GM23338 (cell line): ENCODE measurements at regions not wholly inside any gene's neighbourhood (a gene's known extent, or its start where the extent isn't known, plus 50 kb on each side); places are given as distances from the start of the nearest gene placed in this dataset.

Experiments used
- ATAC-seq: fragments of 200-7000 bp; cut with Tn5 transposase; 3 replicates; pipeline ENCODE4 v1.9.1; 2020
- DNase-seq: peaks from one replicate; pipeline ENCODE4 v3.0.0-alpha.2; 2015; ENCODE audit warnings: low spot score
- H2AFZ ChIP-seq: fragments of 200-600 bp; sonication (generic); 2 replicates; pipeline ENCODE4 v1.8.0; 2016; ENCODE audit warnings: antibody characterized with exemption, mild to moderate bottlenecking, moderate library complexity
- H3F3A ChIP-seq: fragments of 200-600 bp; sonication (generic); replicated peaks from 2 replicates; pipeline ENCODE4 v1.8.0; 2017; ENCODE audit warnings: antibody characterized with exemption, mixed run types, low read depth
- H3K27ac ChIP-seq: fragments of 200-600 bp; sonication (generic); 2 replicates; pipeline ENCODE4 v1.6.1; 2016; ENCODE audit warnings: low read depth
- H3K27me3 ChIP-seq: fragments of 200-600 bp; sonication (generic); 2 replicates; pipeline ENCODE4 v1.8.0; 2016; ENCODE audit warnings: mild to moderate bottlenecking, mixed run types, moderate library complexity; ENCODE audit not compliant: insufficient read depth
- H3K36me3 ChIP-seq: fragments of 200-600 bp; sonication (generic); 2 replicates; pipeline ENCODE4 v1.8.0; 2016; ENCODE audit warnings: mild to moderate bottlenecking; ENCODE audit not compliant: insufficient read depth
- H3K4me1 ChIP-seq: fragments of 200-600 bp; sonication (generic); 2 replicates; pipeline ENCODE4 v1.8.0; 2016; ENCODE audit warnings: mild to moderate bottlenecking, moderate library complexity; ENCODE audit not compliant: insufficient read depth
- H3K4me2 ChIP-seq: fragments of 200-600 bp; sonication (generic); 2 replicates; pipeline ENCODE4 v1.7.1; 2017; ENCODE audit warnings: mixed run types
- H3K4me3 ChIP-seq: fragments of 200-600 bp; sonication (generic); 2 replicates; pipeline ENCODE4 v1.6.1; 2016; ENCODE audit warnings: mixed run types
- H3K79me2 ChIP-seq: fragments of 200-600 bp; sonication (generic); replicated peaks from 2 replicates; pipeline ENCODE4 v1.8.0; 2017; ENCODE audit warnings: mild to moderate bottlenecking; ENCODE audit not compliant: insufficient read depth
- H3K9me2 ChIP-seq: fragments of 200-600 bp; sonication (generic); 2 replicates; pipeline ENCODE4 v1.8.0; 2017; ENCODE audit not compliant: insufficient read depth
- H4K20me1 ChIP-seq: fragments of 200-600 bp; sonication (generic); replicated peaks from 2 replicates; pipeline ENCODE4 v1.8.0; 2017; ENCODE audit warnings: mild to moderate bottlenecking; ENCODE audit not compliant: insufficient read depth
- H3K27ac Mint-ChIP-seq: 2 replicates; pipeline ENCODE4 v1.8.0; 2020; ENCODE audit warnings: inconsistent platforms, mild to moderate bottlenecking, moderate library complexity, mixed read lengths
- H3K27me3 Mint-ChIP-seq: 3 replicates; pipeline ENCODE4 v1.8.0; 2022; ENCODE audit warnings: low read depth, mild to moderate bottlenecking, moderate library complexity, mixed read lengths, inconsistent platforms; ENCODE audit not compliant: insufficient read depth, poor library complexity
- H3K36me3 Mint-ChIP-seq: 3 replicates; pipeline ENCODE4 v1.8.0; 2021; ENCODE audit warnings: low read depth, mild to moderate bottlenecking, inconsistent platforms, moderate library complexity, mixed read lengths
- H3K4me1 Mint-ChIP-seq: 3 replicates; pipeline ENCODE4 v1.8.0; 2020; ENCODE audit warnings: mild to moderate bottlenecking, inconsistent platforms, mixed read lengths
- H3K4me3 Mint-ChIP-seq: 3 replicates; pipeline ENCODE4 v1.8.0; 2021; ENCODE audit warnings: moderate library complexity, mild to moderate bottlenecking, inconsistent platforms, mixed read lengths
- H3K9me3 Mint-ChIP-seq: 3 replicates; pipeline ENCODE4 v1.8.0; 2020; ENCODE audit warnings: moderate library complexity, mild to moderate bottlenecking, inconsistent platforms, mixed read lengths
- CREB1 ChIP-seq: fragments of 250-450 bp; sonication (Bioruptor Pico); IDR thresholded peaks from 2 replicates; pipeline ENCODE4 v1.5.0; 2020; ENCODE audit warnings: low read depth, mild to moderate bottlenecking, moderate library complexity
- EZH2 ChIP-seq: fragments of 200-600 bp; sonication (generic); IDR thresholded peaks from one replicate; pipeline ENCODE4 v1.8.0; 2017; ENCODE audit warnings: antibody characterized with exemption, mild to moderate bottlenecking, low read depth; ENCODE audit not compliant: unreplicated experiment
- EZH2phosphoT487 ChIP-seq: fragments of 200-600 bp; sonication (generic); IDR thresholded peaks from one replicate; pipeline ENCODE4 v1.8.1; 2018; ENCODE audit warnings: antibody characterized with exemption; ENCODE audit not compliant: unreplicated experiment
- JUNB ChIP-seq: IDR thresholded peaks from one replicate; pipeline ENCODE4 v1.6.1; 2016; ENCODE audit warnings: antibody characterized with exemption; ENCODE audit not compliant: unreplicated experiment
- NANOG ChIP-seq: IDR thresholded peaks from 2 replicates; pipeline ENCODE4 v1.6.1; 2016; ENCODE audit warnings: antibody characterized with exemption, borderline replicate concordance
- POLR2AphosphoS5 ChIP-seq: IDR thresholded peaks from 2 replicates; pipeline ENCODE4 v1.6.1; 2016; ENCODE audit warnings: antibody characterized with exemption, low read depth
- STAT1 ChIP-seq: IDR thresholded peaks from one replicate; pipeline ENCODE4 v1.6.1; 2016; ENCODE audit warnings: antibody characterized with exemption; ENCODE audit not compliant: unreplicated experiment
- ZNF114 ChIP-seq: fragments of 250-450 bp; sonication (Bioruptor Pico); IDR thresholded peaks from 2 replicates; pipeline ENCODE4 v1.5.0; 2020; ENCODE audit warnings: mild to moderate bottlenecking, moderate library complexity
- ZNF331 ChIP-seq: fragments of 250-450 bp; sonication (Bioruptor Pico); IDR thresholded peaks from 2 replicates; pipeline ENCODE4 v1.5.0; 2020; ENCODE audit warnings: low read depth, mild to moderate bottlenecking, moderate library complexity
- TF ChIP-seq, protein P1 (sequence below): fragments of 250-450 bp; sonication (Bioruptor Pico); IDR thresholded peaks from 2 replicates; pipeline ENCODE4 v1.5.0; 2020; ENCODE audit warnings: mild to moderate bottlenecking, moderate library complexity
- TF ChIP-seq, protein P2 (sequence below), 2 experiments: fragments of 200-600 bp in 1 of 2; sonication (generic) in 1 of 2; conservative IDR thresholded peaks; 2 replicates each; pipeline versions ENCODE4 v1.5.1 to v1.6.1; 2016 to 2017; ENCODE audit warnings: antibody characterized with exemption in 2 of 2, low read depth in 2 of 2, mild to moderate bottlenecking in 2 of 2, moderate library complexity in 1 of 2
- TF ChIP-seq, protein P3 (sequence below): IDR thresholded peaks from one replicate; pipeline ENCODE4 v1.6.1; 2018; ENCODE audit warnings: antibody characterized with exemption; ENCODE audit not compliant: unreplicated experiment
- TF ChIP-seq, protein P4 (sequence below): IDR thresholded peaks from 2 replicates; pipeline ENCODE4 v1.6.1; 2016; ENCODE audit warnings: antibody characterized with exemption

DNA sequence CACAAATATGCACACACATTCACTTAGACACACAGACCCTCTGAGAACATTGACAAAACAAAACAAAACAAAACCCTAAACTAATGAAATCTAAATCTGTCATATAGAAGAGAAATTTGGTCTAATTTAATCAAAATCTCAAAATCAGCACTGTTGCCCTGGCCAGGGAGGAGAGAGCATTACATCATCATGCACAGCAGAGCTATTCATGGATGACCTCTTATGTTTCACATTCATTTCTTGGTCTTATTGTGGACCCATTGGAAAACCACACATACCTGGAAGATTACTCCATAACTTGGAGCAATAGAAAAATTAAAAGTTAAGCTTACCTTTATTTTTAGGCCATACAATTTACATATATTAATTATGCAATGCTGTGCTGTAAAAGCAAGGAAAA lies 1223.6 kb upstream of the GJE1 start:
- no peak for TF ChIP-seq ZNF114
- TF ChIP-seq EZH2phosphoT487 = no peak
- no peak for TF ChIP-seq CREB1
- no peak for TF ChIP-seq NANOG
- TF ChIP-seq, protein P1, sequence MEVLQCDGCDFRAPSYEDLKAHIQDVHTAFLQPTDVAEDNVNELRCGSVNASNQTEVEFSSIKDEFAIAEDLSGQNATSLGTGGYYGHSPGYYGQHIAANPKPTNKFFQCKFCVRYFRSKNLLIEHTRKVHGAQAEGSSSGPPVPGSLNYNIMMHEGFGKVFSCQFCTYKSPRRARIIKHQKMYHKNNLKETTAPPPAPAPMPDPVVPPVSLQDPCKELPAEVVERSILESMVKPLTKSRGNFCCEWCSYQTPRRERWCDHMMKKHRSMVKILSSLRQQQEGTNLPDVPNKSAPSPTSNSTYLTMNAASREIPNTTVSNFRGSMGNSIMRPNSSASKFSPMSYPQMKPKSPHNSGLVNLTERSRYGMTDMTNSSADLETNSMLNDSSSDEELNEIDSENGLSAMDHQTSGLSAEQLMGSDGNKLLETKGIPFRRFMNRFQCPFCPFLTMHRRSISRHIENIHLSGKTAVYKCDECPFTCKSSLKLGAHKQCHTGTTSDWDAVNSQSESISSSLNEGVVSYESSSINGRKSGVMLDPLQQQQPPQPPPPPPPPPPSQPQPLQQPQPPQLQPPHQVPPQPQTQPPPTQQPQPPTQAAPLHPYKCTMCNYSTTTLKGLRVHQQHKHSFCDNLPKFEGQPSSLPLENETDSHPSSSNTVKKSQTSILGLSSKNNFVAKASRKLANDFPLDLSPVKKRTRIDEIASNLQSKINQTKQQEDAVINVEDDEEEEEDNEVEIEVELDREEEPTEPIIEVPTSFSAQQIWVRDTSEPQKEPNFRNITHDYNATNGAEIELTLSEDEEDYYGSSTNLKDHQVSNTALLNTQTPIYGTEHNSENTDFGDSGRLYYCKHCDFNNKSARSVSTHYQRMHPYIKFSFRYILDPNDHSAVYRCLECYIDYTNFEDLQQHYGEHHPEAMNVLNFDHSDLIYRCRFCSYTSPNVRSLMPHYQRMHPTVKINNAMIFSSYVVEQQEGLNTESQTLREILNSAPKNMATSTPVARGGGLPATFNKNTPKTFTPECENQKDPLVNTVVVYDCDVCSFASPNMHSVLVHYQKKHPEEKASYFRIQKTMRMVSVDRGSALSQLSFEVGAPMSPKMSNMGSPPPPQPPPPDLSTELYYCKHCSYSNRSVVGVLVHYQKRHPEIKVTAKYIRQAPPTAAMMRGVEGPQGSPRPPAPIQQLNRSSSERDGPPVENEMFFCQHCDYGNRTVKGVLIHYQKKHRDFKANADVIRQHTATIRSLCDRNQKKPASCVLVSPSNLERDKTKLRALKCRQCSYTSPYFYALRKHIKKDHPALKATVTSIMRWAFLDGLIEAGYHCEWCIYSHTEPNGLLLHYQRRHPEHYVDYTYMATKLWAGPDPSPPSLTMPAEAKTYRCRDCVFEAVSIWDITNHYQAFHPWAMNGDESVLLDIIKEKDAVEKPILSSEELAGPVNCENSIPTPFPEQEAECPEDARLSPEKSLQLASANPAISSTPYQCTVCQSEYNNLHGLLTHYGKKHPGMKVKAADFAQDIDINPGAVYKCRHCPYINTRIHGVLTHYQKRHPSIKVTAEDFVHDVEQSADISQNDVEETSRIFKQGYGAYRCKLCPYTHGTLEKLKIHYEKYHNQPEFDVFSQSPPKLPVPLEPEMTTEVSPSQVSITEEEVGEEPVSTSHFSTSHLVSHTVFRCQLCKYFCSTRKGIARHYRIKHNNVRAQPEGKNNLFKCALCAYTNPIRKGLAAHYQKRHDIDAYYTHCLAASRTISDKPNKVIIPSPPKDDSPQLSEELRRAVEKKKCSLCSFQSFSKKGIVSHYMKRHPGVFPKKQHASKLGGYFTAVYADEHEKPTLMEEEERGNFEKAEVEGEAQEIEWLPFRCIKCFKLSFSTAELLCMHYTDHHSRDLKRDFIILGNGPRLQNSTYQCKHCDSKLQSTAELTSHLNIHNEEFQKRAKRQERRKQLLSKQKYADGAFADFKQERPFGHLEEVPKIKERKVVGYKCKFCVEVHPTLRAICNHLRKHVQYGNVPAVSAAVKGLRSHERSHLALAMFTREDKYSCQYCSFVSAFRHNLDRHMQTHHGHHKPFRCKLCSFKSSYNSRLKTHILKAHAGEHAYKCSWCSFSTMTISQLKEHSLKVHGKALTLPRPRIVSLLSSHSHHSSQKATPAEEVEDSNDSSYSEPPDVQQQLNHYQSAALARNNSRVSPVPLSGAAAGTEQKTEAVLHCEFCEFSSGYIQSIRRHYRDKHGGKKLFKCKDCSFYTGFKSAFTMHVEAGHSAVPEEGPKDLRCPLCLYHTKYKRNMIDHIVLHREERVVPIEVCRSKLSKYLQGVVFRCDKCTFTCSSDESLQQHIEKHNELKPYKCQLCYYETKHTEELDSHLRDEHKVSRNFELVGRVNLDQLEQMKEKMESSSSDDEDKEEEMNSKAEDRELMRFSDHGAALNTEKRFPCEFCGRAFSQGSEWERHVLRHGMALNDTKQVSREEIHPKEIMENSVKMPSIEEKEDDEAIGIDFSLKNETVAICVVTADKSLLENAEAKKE (CRISPR knock-in tag) = no peak
- TF ChIP-seq, protein P2, sequence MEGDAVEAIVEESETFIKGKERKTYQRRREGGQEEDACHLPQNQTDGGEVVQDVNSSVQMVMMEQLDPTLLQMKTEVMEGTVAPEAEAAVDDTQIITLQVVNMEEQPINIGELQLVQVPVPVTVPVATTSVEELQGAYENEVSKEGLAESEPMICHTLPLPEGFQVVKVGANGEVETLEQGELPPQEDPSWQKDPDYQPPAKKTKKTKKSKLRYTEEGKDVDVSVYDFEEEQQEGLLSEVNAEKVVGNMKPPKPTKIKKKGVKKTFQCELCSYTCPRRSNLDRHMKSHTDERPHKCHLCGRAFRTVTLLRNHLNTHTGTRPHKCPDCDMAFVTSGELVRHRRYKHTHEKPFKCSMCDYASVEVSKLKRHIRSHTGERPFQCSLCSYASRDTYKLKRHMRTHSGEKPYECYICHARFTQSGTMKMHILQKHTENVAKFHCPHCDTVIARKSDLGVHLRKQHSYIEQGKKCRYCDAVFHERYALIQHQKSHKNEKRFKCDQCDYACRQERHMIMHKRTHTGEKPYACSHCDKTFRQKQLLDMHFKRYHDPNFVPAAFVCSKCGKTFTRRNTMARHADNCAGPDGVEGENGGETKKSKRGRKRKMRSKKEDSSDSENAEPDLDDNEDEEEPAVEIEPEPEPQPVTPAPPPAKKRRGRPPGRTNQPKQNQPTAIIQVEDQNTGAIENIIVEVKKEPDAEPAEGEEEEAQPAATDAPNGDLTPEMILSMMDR (conservative IDR thresholded peaks at IDR 0.05; ENCODE audit: low read depth in 2 of 2) = no peak
- TF ChIP-seq STAT1 = no peak
- TF ChIP-seq, protein P3, sequence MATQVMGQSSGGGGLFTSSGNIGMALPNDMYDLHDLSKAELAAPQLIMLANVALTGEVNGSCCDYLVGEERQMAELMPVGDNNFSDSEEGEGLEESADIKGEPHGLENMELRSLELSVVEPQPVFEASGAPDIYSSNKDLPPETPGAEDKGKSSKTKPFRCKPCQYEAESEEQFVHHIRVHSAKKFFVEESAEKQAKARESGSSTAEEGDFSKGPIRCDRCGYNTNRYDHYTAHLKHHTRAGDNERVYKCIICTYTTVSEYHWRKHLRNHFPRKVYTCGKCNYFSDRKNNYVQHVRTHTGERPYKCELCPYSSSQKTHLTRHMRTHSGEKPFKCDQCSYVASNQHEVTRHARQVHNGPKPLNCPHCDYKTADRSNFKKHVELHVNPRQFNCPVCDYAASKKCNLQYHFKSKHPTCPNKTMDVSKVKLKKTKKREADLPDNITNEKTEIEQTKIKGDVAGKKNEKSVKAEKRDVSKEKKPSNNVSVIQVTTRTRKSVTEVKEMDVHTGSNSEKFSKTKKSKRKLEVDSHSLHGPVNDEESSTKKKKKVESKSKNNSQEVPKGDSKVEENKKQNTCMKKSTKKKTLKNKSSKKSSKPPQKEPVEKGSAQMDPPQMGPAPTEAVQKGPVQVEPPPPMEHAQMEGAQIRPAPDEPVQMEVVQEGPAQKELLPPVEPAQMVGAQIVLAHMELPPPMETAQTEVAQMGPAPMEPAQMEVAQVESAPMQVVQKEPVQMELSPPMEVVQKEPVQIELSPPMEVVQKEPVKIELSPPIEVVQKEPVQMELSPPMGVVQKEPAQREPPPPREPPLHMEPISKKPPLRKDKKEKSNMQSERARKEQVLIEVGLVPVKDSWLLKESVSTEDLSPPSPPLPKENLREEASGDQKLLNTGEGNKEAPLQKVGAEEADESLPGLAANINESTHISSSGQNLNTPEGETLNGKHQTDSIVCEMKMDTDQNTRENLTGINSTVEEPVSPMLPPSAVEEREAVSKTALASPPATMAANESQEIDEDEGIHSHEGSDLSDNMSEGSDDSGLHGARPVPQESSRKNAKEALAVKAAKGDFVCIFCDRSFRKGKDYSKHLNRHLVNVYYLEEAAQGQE = no peak
- TF ChIP-seq EZH2 = no peak
- TF ChIP-seq, protein P4, sequence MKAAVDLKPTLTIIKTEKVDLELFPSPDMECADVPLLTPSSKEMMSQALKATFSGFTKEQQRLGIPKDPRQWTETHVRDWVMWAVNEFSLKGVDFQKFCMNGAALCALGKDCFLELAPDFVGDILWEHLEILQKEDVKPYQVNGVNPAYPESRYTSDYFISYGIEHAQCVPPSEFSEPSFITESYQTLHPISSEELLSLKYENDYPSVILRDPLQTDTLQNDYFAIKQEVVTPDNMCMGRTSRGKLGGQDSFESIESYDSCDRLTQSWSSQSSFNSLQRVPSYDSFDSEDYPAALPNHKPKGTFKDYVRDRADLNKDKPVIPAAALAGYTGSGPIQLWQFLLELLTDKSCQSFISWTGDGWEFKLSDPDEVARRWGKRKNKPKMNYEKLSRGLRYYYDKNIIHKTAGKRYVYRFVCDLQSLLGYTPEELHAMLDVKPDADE = no peak
- no peak for TF ChIP-seq JUNB
- no peak for TF ChIP-seq ZNF331 (CRISPR knock-in tag)
- TF ChIP-seq POLR2AphosphoS5 = no peak
- Mint-ChIP-seq H3K9me3 (peaks cover 11% of the 10 kb centered on the region), H3K4me1 (peaks cover 4% of the 10 kb centered on the region; the same call in 1 of the 3 replicates), H3K27me3 (peaks cover 2% of the 10 kb centered on the region), H3K4me3 (no peak overlapping the region), H3K27ac (no peak overlapping the region), H3K36me3 (peaks cover 14% of the 10 kb centered on the region)
- H3K4me2 ChIP-seq = no peak overlapping the region
- peaks cover 6% of the 10 kb centered on the region; the same call in 1 of the 2 replicates for H3K4me1 ChIP-seq
- no peak for DNase-seq
- no peaks in the 10 kb centered on the region for H3K36me3 ChIP-seq
- H3K4me3 ChIP-seq = no peak overlapping the region
- H3K27ac ChIP-seq = no peak overlapping the region
- ATAC-seq = no peak
- H3K9me2 ChIP-seq = no peaks in the 10 kb centered on the region; the same call in 1 of the 2 replicates
- H4K20me1 ChIP-seq = no peaks in the 10 kb centered on the region
- H3F3A ChIP-seq = no peaks in the 10 kb centered on the region
- no peaks in the 10 kb centered on the region for H3K27me3 ChIP-seq
- no peak overlapping the region for H2AFZ ChIP-seq
- no peaks in the 10 kb centered on the region for H3K79me2 ChIP-seq
